ENCODE measurements at regions not wholly inside any gene's neighbourhood (a gene's known extent, or its start where the extent isn't known, plus 50 kb on each side); places are given as distances from the start of the nearest gene placed in this dataset.

- Mint-ChIP-seq H3K27ac (no peak overlapping the region), H3K4me3 (no peak overlapping the region), H3K36me3 (ENCODE audit: low read depth) (no peaks in the 10 kb centered on the region), H3K4me1 (ENCODE audit: low read depth) (no peaks in the 10 kb centered on the region), H3K9me3 (peaks cover 10% of the 10 kb centered on the region), H3K27me3 (no peaks in the 10 kb centered on the region)
- no peak for DNase-seq
Observed at GRCh38 chr3:181076558-181076957, 87.0 kb upstream of the DNAJC19 start.

DNA sequence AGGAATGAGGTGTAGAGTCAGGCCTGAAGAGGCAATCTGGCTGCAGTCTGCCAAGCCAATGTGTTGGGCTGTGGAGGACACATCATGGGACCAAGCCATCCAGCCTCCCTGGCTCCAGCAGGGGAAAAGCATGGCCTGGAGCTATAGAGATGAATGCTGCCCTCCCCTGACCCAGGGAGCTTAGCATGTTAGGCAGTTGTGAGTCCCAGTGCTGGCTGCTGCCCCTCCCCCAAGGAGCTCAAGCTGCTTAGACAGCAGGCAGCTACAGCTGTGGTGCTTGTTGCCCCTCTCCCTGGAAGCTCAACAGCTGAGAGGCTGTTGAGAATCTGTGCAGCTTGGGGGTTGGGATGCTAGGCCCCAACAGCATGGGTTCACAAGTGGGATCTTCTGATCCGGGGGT, 85.6 kb upstream of the DNAJC19 start:
- no peaks in the 10 kb centered on the region for H3K4me1 Mint-ChIP-seq (ENCODE audit: low read depth)
- H3K27ac Mint-ChIP-seq, result no peak overlapping the region
- H3K9me3 Mint-ChIP-seq, result peaks cover 11% of the 10 kb centered on the region
- no peak overlapping the region for H3K4me3 Mint-ChIP-seq
- H3K36me3 Mint-ChIP-seq (ENCODE audit: low read depth), result no peaks in the 10 kb centered on the region
- no peaks in the 10 kb centered on the region for H3K27me3 Mint-ChIP-seq
- DNase-seq, result no peak

GRCh38 chr3:181066143-181067087, 76.9 kb upstream of the DNAJC19 start:
- no peak for DNase-seq
- Mint-ChIP-seq H3K4me3 (no peak overlapping the region), H3K36me3 (ENCODE audit: low read depth) (no peaks in the 10 kb centered on the region), H3K27me3 (no peaks in the 10 kb centered on the region), H3K4me1 (ENCODE audit: low read depth) (no peaks in the 10 kb centered on the region), H3K27ac (no peak overlapping the region), H3K9me3 (peaks cover 3% of the 10 kb centered on the region)

DNA sequence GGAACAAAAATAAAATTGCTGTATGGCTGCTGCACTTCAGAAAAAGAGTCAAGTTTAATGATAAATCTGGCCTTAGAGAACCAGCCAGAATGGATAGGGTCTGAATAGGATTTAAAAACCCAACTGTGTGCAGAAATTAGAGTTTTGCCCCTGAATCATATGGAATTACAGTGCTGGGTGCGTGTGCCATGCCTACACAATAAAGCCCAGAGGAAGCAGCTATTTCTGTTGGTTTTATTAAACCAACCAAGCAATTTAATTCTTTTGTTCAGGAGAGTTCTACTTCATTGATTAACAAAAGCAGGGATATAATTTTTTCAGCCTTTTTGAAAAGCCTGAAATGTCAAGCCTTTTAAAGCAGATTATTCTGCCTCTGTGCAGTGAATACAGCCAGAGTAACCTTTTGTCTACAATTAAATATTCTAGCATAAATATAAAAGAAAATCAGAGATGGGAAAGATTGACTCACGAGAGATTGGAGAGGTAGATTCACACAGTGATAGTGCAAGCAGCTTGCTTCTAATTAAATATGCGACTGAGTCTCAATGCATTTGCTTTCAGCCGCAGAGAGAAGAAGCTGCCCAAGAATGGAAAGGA, 66.7 kb upstream of the DNAJC19 start:
- H3K36me3 Mint-ChIP-seq (ENCODE audit: low read depth), result no peaks in the 10 kb centered on the region
- no peaks in the 10 kb centered on the region for H3K9me3 Mint-ChIP-seq
- H3K4me1 Mint-ChIP-seq (ENCODE audit: low read depth), result no peaks in the 10 kb centered on the region
- H3K27me3 Mint-ChIP-seq, result peaks cover 2% of the 10 kb centered on the region
- no peak overlapping the region for H3K4me3 Mint-ChIP-seq
- no peak overlapping the region for H3K27ac Mint-ChIP-seq
- no peak for DNase-seq

- Mint-ChIP-seq H3K36me3 (ENCODE audit: low read depth) (no peaks in the 10 kb centered on the region), H3K4me1 (ENCODE audit: low read depth) (no peaks in the 10 kb centered on the region), H3K27ac (no peak overlapping the region), H3K27me3 (peaks cover 2% of the 10 kb centered on the region), H3K4me3 (no peak overlapping the region), H3K9me3 (no peaks in the 10 kb centered on the region)
- DNase-seq, result no peak
Observed at GRCh38 chr3:181054538-181054937, 65.0 kb upstream of the DNAJC19 start.

DNA sequence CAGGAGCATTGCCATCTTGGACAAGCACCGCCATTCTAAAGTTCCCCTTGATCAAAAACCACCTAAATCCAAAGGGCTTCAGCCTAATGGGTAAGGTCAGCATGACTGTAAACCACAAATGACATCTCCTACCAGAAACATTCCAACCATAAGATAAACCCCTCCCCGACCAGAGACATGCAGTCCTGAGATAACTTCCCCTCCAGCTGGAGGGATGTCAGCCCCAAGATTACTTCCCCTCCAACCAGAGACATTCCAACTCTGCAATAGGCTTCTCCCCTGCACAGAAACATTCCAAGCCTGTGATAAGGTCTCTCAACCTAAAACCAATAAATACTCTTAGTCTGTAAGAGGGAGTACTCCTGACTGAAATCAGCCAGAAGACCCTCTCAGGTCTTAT, 62.7 kb upstream of the DNAJC19 start:
- Mint-ChIP-seq H3K4me3 (no peak overlapping the region), H3K36me3 (ENCODE audit: low read depth) (no peaks in the 10 kb centered on the region), H3K27ac (no peak overlapping the region)

DNA sequence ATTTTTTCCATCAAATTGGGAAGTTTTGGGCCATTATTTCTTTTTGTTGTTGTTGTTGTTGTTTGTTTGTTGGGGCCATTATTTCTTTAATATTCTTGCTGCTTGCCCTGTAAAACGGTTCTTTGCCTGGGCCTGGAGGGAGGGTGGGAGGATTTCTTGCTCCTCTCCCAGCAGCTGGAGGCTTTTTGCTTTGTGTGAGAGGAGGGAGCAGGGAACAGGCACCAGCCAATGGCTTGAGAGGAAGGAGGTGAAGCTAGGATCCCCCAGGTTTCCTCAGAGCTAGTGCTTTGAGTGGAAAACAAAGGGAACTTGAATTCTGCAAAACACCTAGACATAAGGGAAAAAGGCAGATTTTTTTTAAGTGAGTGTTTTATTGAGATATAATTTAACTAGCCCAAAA, 61.2 kb upstream of the DNAJC19 start:
- DNase-seq, result no peak
- Mint-ChIP-seq H3K27me3 (peaks cover 13% of the 10 kb centered on the region), H3K9me3 (peaks cover 9% of the 10 kb centered on the region), H3K27ac (no peak overlapping the region), H3K4me3 (no peak overlapping the region), H3K4me1 (ENCODE audit: low read depth) (no peaks in the 10 kb centered on the region), H3K36me3 (ENCODE audit: low read depth) (no peaks in the 10 kb centered on the region)

More for the DNA sequence above, 62.7 kb upstream of the DNAJC19 start:
- peaks cover 1% of the 10 kb centered on the region for H3K9me3 Mint-ChIP-seq
- H3K27me3 Mint-ChIP-seq, result peaks cover 8% of the 10 kb centered on the region
- H3K4me1 Mint-ChIP-seq (ENCODE audit: low read depth), result no peaks in the 10 kb centered on the region
- DNase-seq, result no peak

GRCh38 chr3:181040030-181040429, 50.5 kb upstream of the DNAJC19 start:
- peaks cover 4% of the 10 kb centered on the region for H3K27me3 Mint-ChIP-seq
- no peak overlapping the region for H3K27ac Mint-ChIP-seq
- no peak overlapping the region for H3K4me3 Mint-ChIP-seq
- H3K9me3 Mint-ChIP-seq, result peaks cover 13% of the 10 kb centered on the region
- no peak for DNase-seq
- no peaks in the 10 kb centered on the region for H3K36me3 Mint-ChIP-seq (ENCODE audit: low read depth)
- no peaks in the 10 kb centered on the region for H3K4me1 Mint-ChIP-seq (ENCODE audit: low read depth)

All from activated T-cell treated with anti-CD3 and anti-CD28 coated beads, Interleukin-2, amount 50 U/mL, for 24 hours (primary cell).